ENCODE measurements at regions not wholly inside any gene's neighbourhood (a gene's known extent, or its start where the extent isn't known, plus 50 kb on each side); places are given as distances from the start of the nearest gene placed in this dataset.
"Not testable (repeated sequence)": the region's sequence is repeated elsewhere in the genome, so short reads cannot be mapped to it uniquely, and the experiment has no call there.

DNA sequence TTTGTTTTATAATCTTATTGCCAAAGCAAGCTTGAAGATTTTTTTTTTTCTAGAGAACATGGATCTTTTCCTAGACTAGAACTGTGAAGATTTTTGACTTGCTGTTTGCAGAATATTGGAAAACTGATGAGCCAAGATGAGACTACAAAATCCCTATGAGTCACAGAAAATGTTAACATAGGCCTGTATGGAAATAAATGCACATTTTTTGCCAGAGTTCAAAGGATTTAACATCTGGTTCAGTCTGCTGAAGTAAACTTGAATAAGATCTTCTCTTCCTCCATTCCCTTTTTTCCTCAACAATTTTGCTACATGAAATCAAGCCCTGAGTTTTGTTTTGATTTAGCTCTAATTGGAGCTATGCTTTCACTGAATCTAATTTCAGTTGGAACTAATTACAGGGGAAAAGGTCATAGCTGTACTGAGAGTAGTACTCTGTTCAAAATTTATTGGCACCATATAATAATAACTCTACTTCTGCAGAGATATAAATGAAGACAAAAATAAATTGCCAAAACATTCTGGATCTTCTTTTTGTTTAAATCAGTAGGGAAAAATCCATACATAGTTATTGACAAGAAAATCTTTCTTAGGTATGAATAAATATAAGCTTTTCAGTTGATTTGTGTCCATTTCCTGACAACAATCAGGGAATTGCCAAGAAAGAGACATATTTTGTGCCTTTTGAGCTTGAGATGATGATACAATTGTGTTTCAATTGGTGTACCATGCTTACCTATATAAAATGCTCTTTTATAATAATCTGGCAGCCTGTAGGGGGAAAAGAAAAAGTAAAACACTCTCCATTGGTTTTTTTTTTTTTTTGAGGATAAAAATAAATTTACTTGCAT, 387.5 kb upstream of the GOT2 start:
- intact Hi-C loops (cut with DNase I): no loop called here
- ATAC-seq (no peak), DNase-seq (no peak)

DNA sequence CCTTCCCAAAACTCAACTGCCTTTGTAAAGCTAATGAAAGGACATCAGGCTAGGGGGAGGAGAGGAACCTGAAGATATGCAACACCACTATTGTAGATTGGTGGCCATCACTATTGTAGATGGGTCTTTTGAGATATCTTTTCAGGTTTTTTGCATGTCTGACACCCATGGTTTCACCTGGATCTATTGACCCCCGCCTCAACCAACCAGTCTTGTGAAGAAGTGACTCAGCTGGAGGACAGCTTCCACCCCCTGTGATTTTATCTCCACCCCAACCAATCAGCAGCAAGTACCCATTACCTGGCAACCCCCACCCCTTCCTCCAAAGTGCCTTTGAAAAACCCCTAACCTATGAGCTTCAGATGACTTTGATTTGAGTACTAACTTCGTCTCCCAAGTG, 382.6 kb upstream of the GOT2 start:
- intact Hi-C loops (cut with DNase I): no loop called here
- ATAC-seq (no peak), DNase-seq (no peak)

DNA sequence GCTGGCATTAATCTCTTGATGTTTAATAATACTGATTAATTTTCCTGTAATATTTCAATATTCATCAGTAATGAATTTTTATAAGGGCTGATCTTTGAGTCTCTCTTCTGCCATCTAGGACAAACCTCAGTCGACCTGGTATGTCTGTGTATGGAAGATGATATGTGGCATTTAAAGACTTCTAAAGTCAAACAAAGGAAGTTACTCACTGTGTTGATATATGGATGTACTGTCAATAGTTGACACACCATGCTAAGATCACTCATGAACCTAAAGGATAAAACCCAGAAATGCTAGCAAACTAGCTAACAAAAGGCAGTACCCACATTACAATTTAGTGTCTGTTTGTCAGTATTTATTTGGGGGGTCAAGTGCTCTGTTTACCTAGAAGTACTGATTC, 380.7 kb upstream of the GOT2 start:
- intact Hi-C loops (cut with DNase I): no loop called here
- no peak for DNase-seq
- ATAC-seq: no peak

DNA sequence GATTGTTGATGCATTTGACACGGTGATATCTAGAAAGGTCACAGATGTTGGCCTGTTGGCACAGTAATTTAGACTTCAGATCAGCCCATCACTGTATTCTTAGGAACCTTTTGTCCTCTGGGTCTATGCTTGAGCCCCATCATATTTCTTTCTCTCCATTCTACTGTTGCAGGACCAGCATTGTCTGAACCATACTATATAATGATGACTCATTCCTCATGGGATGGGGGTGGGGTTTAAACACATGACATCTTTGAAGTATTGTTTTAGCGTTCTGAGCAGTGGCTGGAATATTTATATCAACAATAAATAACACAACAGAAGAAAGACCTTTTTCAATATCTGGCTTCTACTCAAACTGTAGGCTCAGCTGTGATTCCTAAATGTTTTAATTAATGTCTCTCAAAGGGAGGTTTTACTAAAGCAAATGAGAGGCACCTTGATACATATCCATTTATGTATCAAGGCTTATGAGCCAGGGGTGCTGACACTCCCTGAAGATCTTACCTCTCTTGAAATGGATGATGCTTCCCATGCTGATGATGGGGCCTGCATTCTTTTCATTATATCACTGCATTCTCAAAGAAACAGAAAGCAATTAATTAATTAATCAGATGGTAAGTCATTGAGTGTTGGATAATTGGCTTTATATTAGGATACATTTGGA, 379.0 kb upstream of the GOT2 start:
- intact Hi-C loops (cut with DNase I): no loop called here
- ATAC-seq: no peak
- DNase-seq: no peak

DNA sequence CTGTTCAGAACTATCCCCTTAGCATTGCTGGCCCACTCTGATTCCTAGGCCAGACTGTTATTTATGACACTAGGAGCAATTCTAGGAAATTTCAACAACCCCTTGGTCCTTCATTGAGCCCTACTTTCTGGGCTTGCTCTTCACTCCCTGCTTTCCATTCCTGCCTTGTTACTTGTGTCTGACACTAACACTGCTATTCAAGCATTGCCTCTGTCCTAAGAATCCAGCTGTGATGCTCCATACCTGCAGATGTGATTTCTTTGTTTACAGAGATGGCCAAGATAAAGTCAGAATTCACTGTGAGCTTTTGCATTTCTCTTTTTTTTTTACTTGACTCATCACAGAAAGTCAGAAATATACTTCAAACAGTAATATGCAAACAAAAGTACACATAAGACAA, 377.2 kb upstream of the GOT2 start:
- intact Hi-C loops (cut with DNase I): no loop called here
- no peak for ATAC-seq
- no peak for DNase-seq

DNA sequence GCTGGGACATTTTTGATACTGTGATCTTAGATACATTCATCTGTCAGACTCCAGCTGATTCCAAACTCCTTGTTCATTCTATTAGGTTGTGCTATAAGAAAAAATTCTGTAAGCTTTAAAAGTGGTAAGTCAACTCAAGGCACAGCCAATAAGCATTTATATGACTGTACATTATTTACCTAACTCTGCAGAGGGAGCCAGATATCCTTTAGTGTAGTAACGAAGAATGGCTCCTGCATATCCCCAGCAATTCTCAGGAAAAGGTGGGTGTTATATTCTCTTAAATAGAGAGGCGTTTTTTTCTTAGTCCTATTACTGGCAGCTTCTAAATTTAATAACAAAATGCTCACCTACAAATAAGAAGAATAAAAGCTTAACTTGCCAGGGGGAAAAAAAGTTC, 374.3 kb upstream of the GOT2 start:
- intact Hi-C loops (cut with DNase I): no loop called here
- ATAC-seq: no peak
- DNase-seq: no peak

DNA sequence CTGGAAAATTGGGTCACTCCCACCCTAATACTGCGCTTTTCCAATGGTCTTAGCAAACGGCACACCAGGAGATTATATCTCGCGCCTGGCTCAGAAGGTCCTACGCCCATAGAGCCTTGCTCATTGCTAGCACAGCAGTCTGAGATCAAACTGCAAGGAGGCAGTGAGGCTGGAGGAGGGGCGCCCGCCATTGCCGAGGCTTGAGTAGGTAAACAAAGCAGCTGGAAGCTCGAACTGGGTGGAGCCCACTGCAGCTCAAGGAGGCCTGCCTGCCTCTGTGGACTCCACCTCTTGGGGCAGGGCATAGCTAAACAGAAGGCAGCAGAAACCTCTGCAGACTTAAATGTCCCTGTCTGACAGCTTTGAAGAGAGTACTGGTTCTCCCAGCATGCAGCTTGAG, 362.6 kb upstream of the GOT2 start:
- ATAC-seq; DNase-seq; intact Hi-C loops (cut with DNase I): not testable (repeated sequence)

DNA sequence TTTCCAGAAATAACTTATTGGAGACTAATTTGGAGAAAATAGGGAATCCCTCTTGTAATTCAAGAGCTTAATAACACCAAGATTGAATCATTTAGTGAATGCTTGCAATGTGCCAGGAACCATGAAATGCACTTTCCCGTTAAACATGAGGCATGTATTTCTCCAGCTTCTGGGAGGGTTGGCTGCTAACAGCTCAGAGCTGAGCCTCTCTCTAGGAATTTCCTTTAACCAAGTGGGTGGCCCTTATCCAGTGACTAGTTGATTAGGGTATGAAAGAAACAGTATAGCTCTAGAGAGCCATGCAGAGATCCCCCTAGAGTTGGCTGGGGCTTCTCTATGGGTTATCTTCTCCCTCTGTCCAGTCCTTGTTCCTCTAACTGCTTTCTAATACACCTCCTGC, 356.4 kb upstream of the GOT2 start:
- intact Hi-C loops (cut with DNase I): no loop called here
- DNase-seq (no peak), ATAC-seq (no peak)

DNA sequence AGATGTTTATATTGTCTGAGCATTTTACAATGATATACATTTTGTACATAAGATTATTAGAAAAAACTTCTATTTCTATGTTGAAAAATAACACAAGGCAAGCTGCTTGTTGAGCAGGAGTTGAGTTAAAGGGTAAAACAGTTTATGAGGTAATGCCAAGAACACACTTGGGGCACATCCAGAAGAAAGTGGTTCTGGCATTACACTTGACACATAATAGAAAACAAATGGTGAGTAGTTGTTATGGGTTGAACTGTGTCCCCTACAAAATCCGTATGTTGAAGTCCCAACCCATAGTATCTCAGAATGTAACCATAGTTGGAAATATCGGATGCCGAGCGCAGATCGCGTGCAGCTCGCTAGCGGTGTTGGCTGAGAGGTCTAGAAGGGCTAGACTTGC, 354.3 kb upstream of the GOT2 start:
- DNase-seq (no peak), ATAC-seq (no peak)
- intact Hi-C loops (cut with DNase I): no loop called here

DNA sequence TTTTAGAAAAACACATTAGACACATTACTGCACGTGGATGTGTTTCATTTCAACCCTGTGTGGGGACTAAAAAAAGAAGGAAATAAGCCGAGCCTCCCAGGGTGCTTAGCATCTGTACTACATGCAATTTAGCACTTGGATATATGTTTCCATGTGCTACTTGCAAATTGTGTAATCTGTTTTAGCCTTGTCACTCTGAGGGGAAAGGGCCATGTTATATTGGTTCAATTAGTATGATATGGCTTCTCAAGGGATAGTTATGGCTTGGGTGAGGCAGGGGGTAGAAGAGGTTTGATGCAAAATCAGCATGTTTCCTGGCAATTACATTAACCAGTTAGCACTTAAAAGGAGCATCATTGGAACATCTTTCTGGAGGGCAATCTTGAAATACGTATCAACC, 353.5 kb upstream of the GOT2 start:
- ATAC-seq: no peak
- intact Hi-C loops (cut with DNase I): no loop called here
- no peak for DNase-seq

DNA sequence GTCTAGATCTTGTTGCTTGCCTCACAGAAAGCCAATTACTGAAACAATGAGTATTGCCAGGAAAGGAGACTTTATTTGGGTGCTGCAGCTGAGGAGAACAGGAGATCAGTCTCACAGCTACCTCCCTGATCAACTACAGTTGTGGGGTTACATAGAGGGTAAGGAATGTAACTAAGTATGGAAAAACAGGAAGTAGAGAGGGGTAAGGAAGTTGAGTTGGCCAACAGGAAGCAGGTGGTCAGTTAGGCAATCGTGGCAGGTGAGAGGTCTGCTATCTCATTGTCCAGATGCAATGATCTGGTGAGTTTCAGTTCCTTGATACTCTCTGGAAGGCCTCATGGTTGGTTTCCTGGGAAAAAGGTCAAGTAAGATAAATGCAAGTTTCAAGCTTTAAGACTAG, 333.1 kb upstream of the GOT2 start:
- ATAC-seq: no peak
- no peak for DNase-seq
- intact Hi-C loops (cut with DNase I): no loop called here

DNA sequence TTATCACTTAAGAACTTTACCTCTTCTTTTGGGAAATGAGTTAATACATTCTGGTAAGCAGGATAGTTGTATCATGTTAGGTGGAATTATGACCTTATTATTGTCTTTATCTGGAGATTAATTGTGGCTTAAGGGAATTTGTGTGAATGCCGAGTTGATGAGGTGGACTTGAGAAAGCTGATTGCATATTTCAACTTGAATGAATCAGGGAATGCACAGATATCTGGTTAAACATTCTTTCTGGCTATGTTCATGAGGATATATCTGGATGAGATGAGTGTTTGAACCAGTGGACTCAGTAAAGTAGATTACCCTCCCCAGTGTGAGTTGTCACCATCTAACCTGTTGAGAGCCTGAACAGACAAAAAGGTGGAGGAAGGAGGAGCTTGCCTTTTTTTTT, 326.1 kb upstream of the GOT2 start:
- intact Hi-C loops (cut with DNase I): no loop called here
- DNase-seq (no peak), ATAC-seq (peak in 1 of 2 donors; percentile 74)

DNA sequence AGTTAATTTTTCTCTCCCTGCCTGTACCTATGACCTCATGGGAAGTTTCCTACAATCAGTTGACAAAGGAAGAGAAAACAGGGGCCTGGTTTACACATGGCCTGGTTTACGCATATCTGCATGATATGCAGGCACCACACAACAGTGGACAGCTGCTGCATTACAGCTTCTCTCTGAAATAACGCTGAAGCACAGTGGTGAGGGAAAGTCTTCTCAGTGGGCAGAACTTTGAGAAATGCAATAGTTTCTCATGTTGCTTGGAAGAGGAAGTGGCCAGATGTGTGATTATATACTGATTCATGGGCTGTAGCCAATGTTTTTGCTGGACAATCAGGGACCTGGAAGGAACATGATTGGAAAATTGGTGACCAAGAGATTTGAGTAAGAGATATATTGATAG, 324.1 kb upstream of the GOT2 start:
- ATAC-seq: no peak

DNA sequence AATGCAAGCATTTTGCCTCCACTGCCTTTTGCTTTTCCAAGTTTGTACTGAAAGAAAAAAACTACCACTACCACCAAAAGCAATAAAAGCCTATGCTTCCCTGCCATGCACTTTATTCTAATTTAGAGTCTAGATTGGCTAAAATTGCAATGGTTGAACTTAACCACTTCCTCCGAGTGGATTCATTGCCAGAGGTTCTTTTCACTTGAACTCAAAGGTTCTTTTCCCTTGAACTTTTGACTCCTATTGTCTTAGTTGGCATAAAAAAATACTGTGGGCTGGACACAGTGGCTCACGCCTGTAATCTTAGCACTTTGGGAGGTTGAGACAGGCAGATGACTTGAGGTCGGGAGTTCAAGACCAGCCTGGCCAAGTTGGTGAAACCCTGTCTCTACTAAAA, 319.8 kb upstream of the GOT2 start:
- DNase-seq (no peak), ATAC-seq (no peak)
- intact Hi-C loops (cut with DNase I): no loop called here

More for the DNA sequence above, 324.1 kb upstream of the GOT2 start:
- no peak for DNase-seq
- intact Hi-C loops (cut with DNase I): no loop called here

DNA sequence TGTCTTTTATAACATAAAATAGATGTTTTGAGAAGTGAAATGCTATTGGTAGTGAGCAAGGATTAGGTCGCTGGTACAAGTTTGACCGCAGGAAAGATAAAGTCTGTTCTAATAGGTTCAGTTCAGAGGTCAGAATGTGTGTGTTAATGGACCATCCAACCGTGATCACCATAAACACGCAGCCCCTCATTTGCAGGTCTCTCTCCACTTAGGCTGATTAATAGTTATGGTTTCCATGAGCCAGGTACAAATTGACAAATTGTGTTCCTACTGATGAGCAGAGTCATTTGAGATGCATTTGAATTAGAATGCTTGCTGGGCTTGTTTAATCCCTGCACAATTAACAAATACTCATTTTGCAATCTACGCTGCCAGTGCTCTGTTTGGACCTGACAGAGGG, 318.1 kb upstream of the GOT2 start:
- intact Hi-C loops (cut with DNase I): no loop called here
- DNase-seq (no peak), ATAC-seq (no peak)

DNA sequence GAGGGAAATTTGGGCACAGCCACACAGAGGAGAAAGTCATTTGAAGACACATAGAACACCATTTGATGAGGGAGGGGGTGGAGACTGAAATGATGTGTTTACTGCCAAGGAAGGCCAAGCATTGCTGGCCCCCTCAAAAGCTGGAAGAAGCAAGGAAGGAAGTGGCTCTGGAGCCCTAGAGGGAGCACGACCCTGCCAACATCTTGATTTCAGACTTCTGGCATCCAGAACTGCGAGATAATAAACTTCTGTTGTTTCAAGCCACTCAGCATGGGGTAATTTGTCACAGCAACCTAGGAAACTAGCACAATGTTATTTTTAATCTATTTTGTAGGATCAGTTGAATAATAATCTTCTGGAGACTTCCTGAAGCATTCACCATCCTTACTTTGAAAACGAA, 314.8 kb upstream of the GOT2 start:
- DNase-seq: no peak
- intact Hi-C loops (cut with DNase I): no loop called here
- no peak for ATAC-seq

DNA sequence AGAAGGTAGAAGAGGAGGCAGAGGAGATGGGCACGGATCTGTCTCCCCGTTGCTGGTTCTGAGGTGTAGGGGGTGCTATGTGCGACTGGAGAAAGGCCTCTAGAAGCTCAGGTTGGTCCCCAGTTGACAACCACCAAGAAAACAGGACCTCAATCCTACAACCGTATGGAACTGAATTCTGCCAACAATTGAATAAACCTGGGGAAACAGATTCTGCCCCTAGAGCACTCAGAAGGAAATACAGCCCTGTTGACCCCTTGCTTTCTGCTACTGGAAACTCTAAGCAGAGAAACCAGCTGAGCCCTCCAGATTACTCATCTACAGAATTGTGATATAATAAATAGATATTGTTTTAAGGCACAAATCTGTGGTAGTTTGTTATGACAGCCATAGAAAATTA, 313.0 kb upstream of the GOT2 start:
- DNase-seq (no peak), ATAC-seq (no peak)
- intact Hi-C loops (cut with DNase I): no loop called here

DNA sequence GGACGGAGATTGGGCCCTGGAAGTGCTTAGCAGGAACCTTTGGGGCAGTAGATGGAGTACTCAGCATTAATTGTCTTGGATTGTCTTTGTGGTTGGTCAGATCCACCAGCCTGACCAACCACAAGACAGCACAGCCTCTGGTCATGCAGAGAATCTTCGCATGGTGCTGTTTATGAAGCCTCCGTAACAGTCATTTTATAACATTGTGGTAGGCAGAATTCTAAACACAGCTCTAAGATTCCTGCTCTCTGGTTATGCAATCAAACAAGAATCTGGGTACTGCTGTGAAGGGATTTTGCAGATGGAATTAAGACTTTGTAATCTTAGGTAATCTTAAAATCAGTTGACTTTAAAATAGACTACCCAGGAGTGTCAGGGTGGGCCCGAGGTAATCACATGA, 312.2 kb upstream of the GOT2 start:
- ATAC-seq (no peak), DNase-seq (no peak)
- intact Hi-C loops (cut with DNase I): no loop called here

DNA sequence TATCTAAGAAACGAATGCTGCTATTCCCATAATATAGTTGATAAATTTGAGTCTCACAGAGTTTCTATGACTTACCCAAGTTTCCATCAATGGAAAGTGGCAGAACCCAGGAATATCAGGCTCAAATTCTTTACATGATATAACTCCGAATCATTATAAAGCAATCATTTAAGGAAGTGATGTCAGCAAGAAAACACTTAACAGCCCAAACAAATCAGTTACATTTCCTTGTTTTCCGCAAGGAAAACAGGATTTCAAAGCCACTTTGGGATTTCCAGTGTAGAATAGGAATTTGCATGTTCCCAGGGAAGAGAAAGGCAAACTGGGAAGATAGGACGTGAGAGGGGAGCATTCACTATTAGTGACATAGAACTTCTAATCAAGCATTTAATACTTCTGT, 311.4 kb upstream of the GOT2 start:
- no peak for ATAC-seq
- DNase-seq: no peak
- intact Hi-C loops (cut with DNase I): no loop called here

DNA sequence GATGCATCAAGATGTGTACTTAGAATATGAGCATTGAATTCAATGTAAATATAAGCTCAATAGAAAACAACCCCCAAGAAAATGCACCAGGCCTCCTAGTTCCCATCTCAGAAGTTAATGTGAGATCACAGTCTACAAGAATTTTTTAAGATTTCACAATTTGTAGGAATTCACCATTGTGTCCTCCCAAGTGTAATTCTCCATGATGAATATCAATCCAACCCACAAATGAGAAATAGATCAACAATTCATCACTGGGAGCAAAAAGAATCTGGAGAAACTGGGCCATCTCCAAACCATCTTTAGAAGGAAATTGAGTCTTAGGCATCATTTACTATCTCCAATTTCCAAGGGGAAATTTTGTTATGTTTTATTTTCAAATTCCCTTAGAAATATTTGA, 310.5 kb upstream of the GOT2 start:
- ATAC-seq (no peak), DNase-seq (no peak)
- intact Hi-C loops (cut with DNase I): no loop called here

DNA sequence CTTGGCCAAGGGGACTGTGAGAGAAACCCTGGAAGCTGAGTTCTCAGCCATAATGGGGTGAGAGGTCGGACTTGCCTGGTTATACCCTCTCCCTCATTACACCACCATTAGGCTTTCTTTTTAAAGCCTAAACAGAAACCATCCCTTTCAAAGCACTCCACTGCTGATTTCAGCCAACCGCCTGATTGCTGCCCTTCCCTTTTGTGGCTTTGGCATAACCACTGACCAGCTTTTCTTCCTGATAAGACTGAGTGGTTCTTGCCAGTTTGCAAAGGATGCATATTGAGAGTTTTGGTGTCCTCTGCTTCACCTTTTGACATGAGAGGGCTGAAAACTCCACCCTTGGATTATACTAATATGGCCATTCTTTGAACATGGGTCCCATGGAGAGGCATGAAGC, 308.2 kb upstream of the GOT2 start:
- intact Hi-C loops (cut with DNase I): no loop called here
- DNase-seq (no peak), ATAC-seq (no peak)

Data from left cardiac atrium (tissue), 4 donors.